ENCODE measurements at regions not wholly inside any gene's neighbourhood (a gene's known extent, or its start where the extent isn't known, plus 50 kb on each side); places are given as distances from the start of the nearest gene placed in this dataset.
"Not testable (repeated sequence)": the region's sequence is repeated elsewhere in the genome, so short reads cannot be mapped to it uniquely, and the experiment has no call there.

GRCh38 chr7:76806010-76806409, 178.9 kb upstream of the POMZP3 start:
- H3K4me3 ChIP-seq; in situ Hi-C loops (cut with MboI; ENCODE audit: low pct_unique_long_range_greater_than_20kb in 2 of 9, low sequenced_read_pairs in 9 of 9, unreplicated experiment in 9 of 9); H3K27ac ChIP-seq; H3K4me1 ChIP-seq (replicated peaks in 1 of 2): not testable (repeated sequence)
- WGBS, 10 experiments = 60 to 100% (median 80%) methylated on average over 1 to 3 of the region's 6 CpGs; no CpG with 5 or more reads in 3 of the 10 experiments
- ATAC-seq (replicated peaks in 6 of 8) = peak in 4 of 8 experiments; percentile 16 to 41 (median 21)

- 50 to 100% (median 80%) methylated on average over 1 of the region's 1 CpG; no CpG with 5 or more reads in 7 of the 10 experiments for WGBS, 10 experiments
- H3K27ac ChIP-seq; ATAC-seq (replicated peaks in 6 of 8); H3K4me3 ChIP-seq; in situ Hi-C loops (cut with MboI; ENCODE audit: low pct_unique_long_range_greater_than_20kb in 2 of 9, low sequenced_read_pairs in 9 of 9, unreplicated experiment in 9 of 9); H3K4me1 ChIP-seq (replicated peaks in 1 of 2): not testable (repeated sequence)
Observed at GRCh38 chr7:76805262-76805661, 178.2 kb upstream of the POMZP3 start.

- in situ Hi-C loops (cut with MboI; ENCODE audit: low pct_unique_long_range_greater_than_20kb in 2 of 9, low sequenced_read_pairs in 9 of 9, unreplicated experiment in 9 of 9); H3K27ac ChIP-seq; H3K4me1 ChIP-seq (replicated peaks in 1 of 2); H3K4me3 ChIP-seq: not testable (repeated sequence)
- WGBS, 10 experiments = no CpG with 5 or more reads among the region's 1 CpG
- ATAC-seq (replicated peaks in 6 of 8) = peak in 3 of 8 experiments; percentile 46 to 70 (median 61)
Observed at GRCh38 chr7:76797639-76798038, 170.6 kb upstream of the POMZP3 start.

- H3K4me3 ChIP-seq; ATAC-seq (replicated peaks in 6 of 8); H3K27ac ChIP-seq; H3K4me1 ChIP-seq (replicated peaks in 1 of 2); in situ Hi-C loops (cut with MboI; ENCODE audit: low pct_unique_long_range_greater_than_20kb in 2 of 9, low sequenced_read_pairs in 9 of 9, unreplicated experiment in 9 of 9): not testable (repeated sequence)
Observed at GRCh38 chr7:76780693-76781092, 153.6 kb upstream of the POMZP3 start.

GRCh38 chr7:76774279-76774678, 147.2 kb upstream of the POMZP3 start:
- in situ Hi-C loops (cut with MboI; ENCODE audit: low pct_unique_long_range_greater_than_20kb in 2 of 9, low sequenced_read_pairs in 9 of 9, unreplicated experiment in 9 of 9); H3K4me3 ChIP-seq; H3K27ac ChIP-seq; H3K4me1 ChIP-seq (replicated peaks in 1 of 2): not testable (repeated sequence)
- ATAC-seq (replicated peaks in 6 of 8) = peak in 2 of 8 experiments; percentile 23 to 24
- WGBS, 10 experiments = 33 to 80% (median 50%) methylated on average over 1 to 2 of the region's 2 CpGs; no CpG with 5 or more reads in 5 of the 10 experiments

GRCh38 chr7:76771980-76772379, 144.9 kb upstream of the POMZP3 start:
- H3K27ac ChIP-seq; in situ Hi-C loops (cut with MboI; ENCODE audit: low pct_unique_long_range_greater_than_20kb in 2 of 9, low sequenced_read_pairs in 9 of 9, unreplicated experiment in 9 of 9); H3K4me3 ChIP-seq; H3K4me1 ChIP-seq (replicated peaks in 1 of 2); ATAC-seq (replicated peaks in 6 of 8): not testable (repeated sequence)
- 13 to 67% (median 41%) methylated on average over 1 of the region's 1 CpG; no CpG with 5 or more reads in 6 of the 10 experiments for WGBS, 10 experiments

GRCh38 chr7:76763977-76764376, 136.9 kb upstream of the POMZP3 start:
- H3K27ac ChIP-seq; in situ Hi-C loops (cut with MboI; ENCODE audit: low pct_unique_long_range_greater_than_20kb in 2 of 9, low sequenced_read_pairs in 9 of 9, unreplicated experiment in 9 of 9); ATAC-seq (replicated peaks in 6 of 8); H3K4me3 ChIP-seq; H3K4me1 ChIP-seq (replicated peaks in 1 of 2): not testable (repeated sequence)
- no CpG with 5 or more reads among the region's 3 CpGs for WGBS, 10 experiments

- H3K4me1 ChIP-seq (replicated peaks in 1 of 2); H3K27ac ChIP-seq; ATAC-seq (replicated peaks in 6 of 8); H3K4me3 ChIP-seq; in situ Hi-C loops (cut with MboI; ENCODE audit: low pct_unique_long_range_greater_than_20kb in 2 of 9, low sequenced_read_pairs in 9 of 9, unreplicated experiment in 9 of 9): not testable (repeated sequence)
Observed at GRCh38 chr7:76760546-76761220, 133.6 kb upstream of the POMZP3 start.

GRCh38 chr7:76739538-76739937, 112.5 kb upstream of the POMZP3 start:
- H3K4me1 ChIP-seq (replicated peaks in 1 of 2); H3K27ac ChIP-seq; H3K4me3 ChIP-seq; in situ Hi-C loops (cut with MboI; ENCODE audit: low pct_unique_long_range_greater_than_20kb in 2 of 9, low sequenced_read_pairs in 9 of 9, unreplicated experiment in 9 of 9): not testable (repeated sequence)
- 28 to 100% (median 80%) methylated on average over 1 to 3 of the region's 4 CpGs; no CpG with 5 or more reads in 7 of the 10 experiments for WGBS, 10 experiments
- peak in 3 of 8 experiments; percentile 37 to 78 (median 75) for ATAC-seq (replicated peaks in 6 of 8)

GRCh38 chr7:76736724-76737123, 109.6 kb upstream of the POMZP3 start:
- H3K27ac ChIP-seq; H3K4me3 ChIP-seq; in situ Hi-C loops (cut with MboI; ENCODE audit: low pct_unique_long_range_greater_than_20kb in 2 of 9, low sequenced_read_pairs in 9 of 9, unreplicated experiment in 9 of 9); H3K4me1 ChIP-seq (replicated peaks in 1 of 2): not testable (repeated sequence)
- no CpG with 5 or more reads among the region's 2 CpGs for WGBS, 10 experiments
- ATAC-seq (replicated peaks in 6 of 8) = peak in 5 of 8 experiments; percentile 22 to 78 (median 57)

GRCh38 chr7:76736091-76736490, 109.0 kb upstream of the POMZP3 start:
- ATAC-seq (replicated peaks in 6 of 8); in situ Hi-C loops (cut with MboI; ENCODE audit: low pct_unique_long_range_greater_than_20kb in 2 of 9, low sequenced_read_pairs in 9 of 9, unreplicated experiment in 9 of 9); H3K4me3 ChIP-seq; H3K27ac ChIP-seq; H3K4me1 ChIP-seq (replicated peaks in 1 of 2): not testable (repeated sequence)
- WGBS, 10 experiments = no CpG with 5 or more reads among the region's 1 CpG

- H3K27ac ChIP-seq; ATAC-seq (replicated peaks in 6 of 8); H3K4me3 ChIP-seq; in situ Hi-C loops (cut with MboI; ENCODE audit: low pct_unique_long_range_greater_than_20kb in 2 of 9, low sequenced_read_pairs in 9 of 9, unreplicated experiment in 9 of 9); H3K4me1 ChIP-seq (replicated peaks in 1 of 2): not testable (repeated sequence)
- no CpG with 5 or more reads among the region's 1 CpG for WGBS, 10 experiments
Observed at GRCh38 chr7:76735668-76736067, 108.6 kb upstream of the POMZP3 start.

GRCh38 chr7:76728571-76728974, 101.5 kb upstream of the POMZP3 start:
- peak overlapping the region in 1 of 2 donors; percentile 52 for H3K27ac ChIP-seq
- ATAC-seq (replicated peaks in 6 of 8); in situ Hi-C loops (cut with MboI; ENCODE audit: low pct_unique_long_range_greater_than_20kb in 2 of 9, low sequenced_read_pairs in 9 of 9, unreplicated experiment in 9 of 9); H3K4me1 ChIP-seq (replicated peaks in 1 of 2): not testable (repeated sequence)
- WGBS, 10 experiments = 50% methylated on average over 2 of the region's 23 CpGs; no CpG with 5 or more reads in 9 of the 10 experiments
- peak overlapping the region in 3 of 5 donors; percentile 14 to 34 (median 28) for H3K4me3 ChIP-seq

- in situ Hi-C loops (cut with MboI; ENCODE audit: low pct_unique_long_range_greater_than_20kb in 2 of 9, low sequenced_read_pairs in 9 of 9, unreplicated experiment in 9 of 9); H3K27ac ChIP-seq; H3K4me1 ChIP-seq (replicated peaks in 1 of 2); H3K4me3 ChIP-seq: not testable (repeated sequence)
- WGBS, 10 experiments = no CpG with 5 or more reads among the region's 3 CpGs
- ATAC-seq (replicated peaks in 6 of 8) = peak in 1 of 8 experiments; percentile 46
Observed at GRCh38 chr7:76723928-76724327, 96.8 kb upstream of the POMZP3 start.

All from motor neuron (in vitro differentiated cells).